PC-9 (cell line): ENCODE measurements at regions not wholly inside any gene's neighbourhood (a gene's known extent, or its start where the extent isn't known, plus 50 kb on each side); places are given as distances from the start of the nearest gene placed in this dataset.

Source experiments
- CTCF ChIP-seq: fragments of 200-600 bp; sonication (generic); conservative IDR thresholded peaks from 2 replicates; pipeline ENCODE4 v1.6.1; 2017; ENCODE audit warnings: mixed run types, antibody characterized with exemption, mild to moderate bottlenecking, moderate library complexity
- EZH2 ChIP-seq: fragments of 200-600 bp; sonication (generic); IDR thresholded peaks from 2 replicates; pipeline ENCODE4 v1.8.0; 2017; ENCODE audit warnings: antibody characterized with exemption, low read depth

GRCh38 chr4:82046796-82047195 is 327.0 kb downstream of the HNRNPD start:
- TF ChIP-seq CTCF = no peak
- no peak for TF ChIP-seq EZH2
